HCT116 (cell line): ENCODE measurements at regions not wholly inside any gene's neighbourhood (a gene's known extent, or its start where the extent isn't known, plus 50 kb on each side); places are given as distances from the start of the nearest gene placed in this dataset.

Experiments
- ATAC-seq: fragments of 200-7000 bp; cut with Tn5 transposase; 2 replicates; pipeline ENCODE4 v1.9.1; 2020; ENCODE audit warnings: mild to moderate bottlenecking, moderate library complexity
- BruUV-seq: library from RNA; stranded (reverse); fragments of 400-500 nt; replicated peaks from 2 replicates; lab custom pipeline; 2021; lab: Mats Ljungman, UMichigan
- CTCF ChIA-PET: fragments of 300-600 bp; sonication (Branson Sonifier 250); formaldehyde crosslinking; loops from one replicate; lab custom pipeline; 2021; ENCODE audit warnings: antibody characterized with exemption; lab: Charles Lee
- POLR2A ChIA-PET: fragments of 300-600, 350-600 bp; sonication (Branson Sonifier 250); formaldehyde crosslinking; loops from one replicate; lab custom pipeline; 2021; ENCODE audit warnings: antibody characterized with exemption; lab: Charles Lee
- RAD21 ChIA-PET, 2 experiments: fragments of 300-600 bp; sonication (Branson Sonifier 250); formaldehyde crosslinking; loops; one replicate each; lab custom pipeline; 2023; ENCODE audit warnings: low total read pairs in 2 of 2; ENCODE audit not compliant: uncharacterized antibody in 2 of 2, unreplicated experiment in 2 of 2, low non-redundant PET in 1 of 2; lab: Charles Lee
- DNase-seq: peaks from one replicate; pipeline ENCODE4 v3.0.0-alpha.2; 2010; ENCODE audit warnings: low read depth, low spot score
- H2AFZ ChIP-seq: fragments of 200-600 bp; shearing (Covaris generic), sonication (generic); 2 replicates; pipeline ENCODE4 v1.6.1; 2017; ENCODE audit warnings: low read depth, mixed run types, mixed read lengths, antibody characterized with exemption, low read length; ENCODE audit not compliant: poor library complexity, severe bottlenecking
- H3K27ac ChIP-seq: 2 replicates; pipeline ENCODE4 v1.5.1; 2012; ENCODE audit warnings: low read depth, low read length
- H3K27me3 ChIP-seq: fragments of 200-600 bp; sonication (generic); 2 replicates; pipeline ENCODE4 v1.6.1; 2016; ENCODE audit warnings: mixed run types, low read length, mixed read lengths; ENCODE audit not compliant: insufficient read depth
- H3K36me3 ChIP-seq, 2 experiments: fragments of 200-500 bp in 1 of 2; fragments of 200-600 bp in 1 of 2; sonication (Bioruptor generic) in 1 of 2; sonication (generic) in 1 of 2; 2 replicates each; pipeline versions ENCODE4 v1.5.1 to v1.6.1; 2014 to 2016; ENCODE audit warnings: low read length in 2 of 2, inconsistent platforms in 1 of 2, mixed read lengths in 1 of 2, mixed run types in 1 of 2; ENCODE audit not compliant: insufficient read depth in 2 of 2, control insufficient read depth in 1 of 2
- H3K4me1 ChIP-seq, 2 experiments: fragments of 200-600 bp in 1 of 2; sonication (generic) in 1 of 2; 2 replicates each; pipeline versions ENCODE4 v1.5.1 to v1.6.1; 2012 to 2017; ENCODE audit warnings: low read length in 2 of 2, inconsistent platforms in 1 of 2, mild to moderate bottlenecking in 1 of 2, mixed read lengths in 1 of 2, mixed run types in 1 of 2, moderate library complexity in 1 of 2; ENCODE audit not compliant: insufficient read depth in 2 of 2, control insufficient read depth in 1 of 2
- H3K4me2 ChIP-seq: fragments of 200-600 bp; sonication (generic); 2 replicates; pipeline ENCODE4 v1.6.1; 2017; ENCODE audit warnings: mixed run types, low read length, mixed read lengths
- H3K4me3 ChIP-seq, 2 experiments: fragments of 200-600 bp in 1 of 2; sonication (generic) in 1 of 2; replicated peaks in 1 of 2; 2 replicates each; pipeline ENCODE4 v1.5.1; 2011 to 2016; ENCODE audit warnings: low read length in 2 of 2, control low read depth in 1 of 2, low read depth in 1 of 2, mild to moderate bottlenecking in 1 of 2, mixed read lengths in 1 of 2, mixed run types in 1 of 2
- H3K79me2 ChIP-seq: fragments of 200-600 bp; sonication (generic); 2 replicates; pipeline ENCODE4 v1.6.1; 2017; ENCODE audit warnings: mild to moderate bottlenecking, mixed run types, low read length, moderate library complexity, mixed read lengths; ENCODE audit not compliant: insufficient read depth
- H3K9ac ChIP-seq: fragments of 200-600 bp; sonication (generic); 2 replicates; pipeline ENCODE4 v1.6.1; 2016; ENCODE audit warnings: low read length, mixed read lengths
- H3K9me2 ChIP-seq: fragments of 200-600 bp; sonication (generic), shearing (Covaris generic); 2 replicates; pipeline ENCODE4 v1.6.1; 2017; ENCODE audit warnings: mixed run types, mild to moderate bottlenecking, moderate library complexity; ENCODE audit not compliant: insufficient read depth
- H3K9me3 ChIP-seq, 2 experiments: fragments of 200-500 bp in 1 of 2; fragments of 200-600 bp in 1 of 2; sonication (Bioruptor generic) in 1 of 2; sonication (generic) in 1 of 2; 2 replicates each; pipeline ENCODE4 v1.6.1; 2014 to 2017; ENCODE audit warnings: low read length in 2 of 2, mixed read lengths in 2 of 2, inconsistent platforms in 1 of 2, low read depth in 1 of 2, mild to moderate bottlenecking in 1 of 2, mixed run types in 1 of 2, moderate library complexity in 1 of 2; ENCODE audit not compliant: control insufficient read depth in 1 of 2, insufficient read depth in 1 of 2
- H4K20me1 ChIP-seq: fragments of 200-600 bp; sonication (generic), shearing (Covaris generic); 2 replicates; pipeline ENCODE4 v1.6.1; 2017; ENCODE audit warnings: mixed run types, mild to moderate bottlenecking, moderate library complexity; ENCODE audit not compliant: insufficient read depth
- EGR1 ChIP-seq: IDR thresholded peaks from 2 replicates; pipeline ENCODE4 v1.6.1; 2012; ENCODE audit warnings: low read depth
- EZH2 ChIP-seq: fragments of 200-600 bp; sonication (generic); IDR thresholded peaks from 2 replicates; pipeline ENCODE4 v1.6.1; 2017; ENCODE audit warnings: antibody characterized with exemption, mixed run types
- FOSL1 ChIP-seq: IDR thresholded peaks from 2 replicates; pipeline ENCODE4 v1.6.1; 2012; ENCODE audit warnings: low read depth
- POLR2A ChIP-seq: IDR thresholded peaks from 2 replicates; pipeline ENCODE4 v1.7.0; 2011; ENCODE audit warnings: borderline replicate concordance; ENCODE audit not compliant: insufficient read depth, insufficient read length; ENCODE audit errors: extremely low read depth
- POLR2AphosphoS5 ChIP-seq: IDR thresholded peaks from 2 replicates; pipeline ENCODE4 v1.6.1; 2011; ENCODE audit warnings: mild to moderate bottlenecking, low read depth, low read length, moderate library complexity
- SIN3A ChIP-seq: IDR thresholded peaks from 2 replicates; pipeline ENCODE4 v1.6.1; 2012; ENCODE audit warnings: low read depth
- SP1 ChIP-seq: IDR thresholded peaks from 2 replicates; pipeline ENCODE4 v1.6.1; 2012; ENCODE audit warnings: low read depth
- TCF7L2 ChIP-seq: IDR thresholded peaks from 2 replicates; pipeline ENCODE4 v1.7.0; 2011; ENCODE audit warnings: borderline replicate concordance, inconsistent platforms; ENCODE audit not compliant: insufficient read depth, insufficient read length; ENCODE audit errors: extremely low read depth
- ZNF274 ChIP-seq: fragments of 200-500 bp; sonication (Bioruptor generic); IDR thresholded peaks from 2 replicates; pipeline ENCODE4 v1.6.1; 2014; ENCODE audit warnings: mild to moderate bottlenecking, low read depth, low read length, inconsistent platforms
- intact Hi-C: fragments of 100-400 bp; cut with micrococcal nuclease; formaldehyde crosslinking; loops from 2 replicates; pipeline ENCODE4 v1.10.0; 2022

DNA sequence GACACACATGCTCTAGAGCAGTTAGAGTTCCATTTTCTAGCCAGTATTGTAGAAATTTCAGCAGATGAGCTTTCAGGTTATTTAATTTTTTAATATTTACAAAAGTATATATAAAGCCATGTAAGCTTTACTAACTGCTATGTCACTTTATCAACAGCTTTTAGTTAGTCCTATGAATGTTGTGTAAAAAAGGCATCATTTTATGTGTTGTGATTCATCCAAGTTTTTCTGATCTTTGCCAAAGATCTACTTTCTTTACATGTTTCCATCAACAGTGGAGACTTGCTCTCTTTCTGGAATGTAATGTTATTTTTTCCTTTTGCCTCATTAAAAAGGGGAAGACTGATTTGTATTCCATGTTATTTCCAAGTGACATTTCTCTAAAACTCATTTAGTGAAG is 125.2 kb upstream of the TFPI start:
- Histone ChIP-seq H2AFZ (no peak overlapping the region), H3K27me3 (no peaks in the 10 kb centered on the region), H3K27ac (no peak overlapping the region), H3K4me2 (no peak overlapping the region), H3K9ac (no peak overlapping the region), H3K9me2 (no peaks in the 10 kb centered on the region), H3K4me1 (no peaks in the 10 kb centered on the region), H3K4me3 (no peak overlapping the region), H4K20me1 (no peaks in the 10 kb centered on the region), H3K79me2 (no peaks in the 10 kb centered on the region), H3K36me3 (no peaks in the 10 kb centered on the region), H3K9me3 (no peaks in the 10 kb centered on the region)
- ChIA-PET CTCF (no interaction called here), POLR2A (no interaction called here), RAD21 (no interaction called here)
- intact Hi-C loops, result no loop called here
- DNase-seq (no peak), ATAC-seq (no peak)
- no peak for TF ChIP-seq SIN3A
- TF ChIP-seq POLR2AphosphoS5, result no peak
- TF ChIP-seq EZH2, result no peak
- no peak for TF ChIP-seq POLR2A
- BruUV-seq, result no TSS peak

DNA sequence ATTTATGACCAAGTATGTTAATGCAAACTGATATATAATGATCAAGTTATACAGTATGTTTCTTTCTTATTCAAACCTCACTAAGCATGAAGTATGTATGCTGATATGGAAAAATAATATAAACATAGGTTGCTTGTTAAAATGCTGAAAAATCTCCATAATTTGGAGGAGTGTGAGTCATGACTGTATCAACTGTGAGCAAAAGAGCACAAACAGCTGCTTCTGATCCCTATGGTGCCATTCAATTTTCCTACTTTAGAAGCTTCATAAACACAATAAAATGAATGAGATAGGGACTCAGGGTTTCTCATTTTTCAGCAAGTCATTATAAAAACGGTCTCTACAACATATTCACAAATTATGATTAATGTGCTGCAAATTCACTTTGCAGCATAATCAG is 129.9 kb upstream of the TFPI start:
- DNase-seq (no peak), ATAC-seq (no peak)
- Histone ChIP-seq H3K4me1 (no peaks in the 10 kb centered on the region; a peak in 1 of 4 replicates), H3K9ac (no peak overlapping the region), H3K4me2 (no peak overlapping the region), H3K79me2 (no peaks in the 10 kb centered on the region), H3K27me3 (no peaks in the 10 kb centered on the region), H3K27ac (no peak overlapping the region), H3K4me3 (no peak overlapping the region), H2AFZ (no peak overlapping the region), H3K9me2 (no peaks in the 10 kb centered on the region), H3K9me3 (no peaks in the 10 kb centered on the region), H3K36me3 (no peaks in the 10 kb centered on the region), H4K20me1 (no peaks in the 10 kb centered on the region)
- BruUV-seq, result no TSS peak
- RAD21 ChIA-PET, result no interaction called here
- intact Hi-C loops, result no loop called here
- POLR2A ChIA-PET, result no interaction called here
- CTCF ChIA-PET, result no interaction called here
- TF ChIP-seq POLR2A (no peak), EZH2 (no peak), TCF7L2 (no peak), ZNF274 (no peak), FOSL1 (no peak), SP1 (no peak), EGR1 (no peak)
